ENCODE measurements at regions not wholly inside any gene's neighbourhood (a gene's known extent, or its start where the extent isn't known, plus 50 kb on each side); places are given as distances from the start of the nearest gene placed in this dataset.

DNA sequence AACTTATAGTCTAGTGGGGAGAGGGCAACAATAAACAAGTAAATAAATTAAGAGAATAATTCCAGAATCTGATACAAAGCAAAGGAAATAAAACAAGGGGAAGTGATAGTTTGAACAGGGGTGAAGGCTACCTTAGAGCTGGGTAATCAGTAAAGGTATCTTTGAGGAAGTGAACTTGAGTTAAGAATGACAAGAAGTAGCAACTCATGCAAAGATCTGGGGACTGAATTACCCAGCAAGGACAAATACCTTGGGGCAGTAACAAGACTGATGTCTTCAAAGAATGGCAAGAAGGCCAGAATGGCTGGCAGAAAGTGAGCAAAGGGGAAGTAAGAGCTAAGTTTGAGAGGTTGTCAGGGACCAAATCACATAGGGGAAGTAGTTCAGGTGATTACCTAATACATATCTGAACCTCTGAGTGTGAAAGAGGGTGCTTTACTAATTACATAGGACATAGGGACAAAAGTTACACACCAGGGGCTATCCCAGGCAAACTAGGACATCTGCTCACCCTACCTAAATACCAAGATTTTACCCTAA lies 244.6 kb upstream of the HNRNPA3 start:
- Histone ChIP-seq H3K4me3 (ENCODE audit: low read depth in 1 of 3, low read length in 3 of 3) (no peak overlapping the region), H3K27me3 (ENCODE audit: control insufficient read depth in 4 of 4, insufficient read depth in 4 of 4, low read length in 3 of 4) (peaks cover 0 to 8% (median 2%) of the 10 kb centered on the region in 4 donors), H3K36me3 (ENCODE audit: control insufficient read depth in 4 of 4, insufficient read depth in 3 of 4, low read depth in 1 of 4, low read length in 3 of 4) (no peaks in the 10 kb centered on the region), H3K27ac (ENCODE audit: low read depth in 1 of 2, low read length in 2 of 2) (no peak overlapping the region), H3K4me1 (ENCODE audit: control insufficient read depth in 4 of 4, insufficient read depth in 4 of 4, low read length in 3 of 4) (no peaks in the 10 kb centered on the region), H3K9me3 (ENCODE audit: control insufficient read depth in 4 of 4, low read length in 3 of 4) (no peaks in the 10 kb centered on the region), H3K9ac (ENCODE audit: low read depth in 1 of 2, low read length in 2 of 2) (no peak overlapping the region)
- no peak for DNase-seq (ENCODE audit: low spot score)
- TF ChIP-seq ATF3 (IDR thresholded peaks at IDR 0.05): no peak
- TF ChIP-seq EGR1 (IDR thresholded peaks at IDR 0.05; ENCODE audit: low read depth in 2 of 2): no peak

DNA sequence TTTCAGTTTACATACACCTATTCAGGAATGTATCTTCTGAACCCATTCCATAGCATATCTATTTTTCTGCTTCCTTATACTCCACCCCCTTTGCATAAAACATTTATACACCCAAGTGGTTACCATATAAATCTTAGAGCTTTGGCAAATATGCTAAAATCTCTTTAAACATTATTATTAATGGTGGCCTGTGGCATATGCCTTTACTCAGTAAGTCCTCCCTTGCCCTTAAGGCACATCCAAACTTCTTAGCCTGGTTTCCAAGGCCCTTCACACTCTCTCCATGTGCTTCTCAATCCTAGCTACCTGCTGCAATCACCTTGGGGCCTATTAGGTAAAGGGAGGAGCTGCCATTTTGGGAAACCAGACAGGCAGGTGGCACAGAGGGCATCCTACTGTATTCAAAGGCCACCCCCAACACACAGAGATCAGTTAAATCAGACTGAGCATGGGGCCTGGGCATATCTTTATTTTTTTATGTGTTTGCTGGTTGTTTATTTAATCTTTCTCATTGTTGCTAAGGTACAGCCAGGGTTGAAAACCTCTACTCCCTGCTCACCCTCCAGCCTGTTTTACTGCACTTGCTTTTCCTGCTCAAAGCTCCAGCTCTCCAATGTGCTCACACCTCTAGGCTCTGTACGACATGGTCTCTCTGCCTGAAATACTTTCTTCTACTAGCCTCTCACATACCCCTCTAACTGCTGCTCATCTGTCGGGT lies 242.8 kb upstream of the HNRNPA3 start:
- H3K27me3 ChIP-seq (ENCODE audit: control insufficient read depth in 4 of 4, insufficient read depth in 4 of 4, low read length in 3 of 4): peaks cover 0 to 5% (median 2%) of the 10 kb centered on the region in 4 donors
- H3K9me3 ChIP-seq (ENCODE audit: control insufficient read depth in 4 of 4, low read length in 3 of 4): no peaks in the 10 kb centered on the region
- no peak overlapping the region for H3K27ac ChIP-seq (ENCODE audit: low read depth in 1 of 2, low read length in 2 of 2)
- H3K4me3 ChIP-seq (ENCODE audit: low read depth in 1 of 3, low read length in 3 of 3): no peak overlapping the region
- H3K9ac ChIP-seq (ENCODE audit: low read depth in 1 of 2, low read length in 2 of 2): no peak overlapping the region
- DNase-seq (ENCODE audit: low spot score): no peak
- TF ChIP-seq, protein P1, sequence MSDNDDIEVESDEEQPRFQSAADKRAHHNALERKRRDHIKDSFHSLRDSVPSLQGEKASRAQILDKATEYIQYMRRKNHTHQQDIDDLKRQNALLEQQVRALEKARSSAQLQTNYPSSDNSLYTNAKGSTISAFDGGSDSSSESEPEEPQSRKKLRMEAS (IDR thresholded peaks at IDR 0.05): no peak
- TF ChIP-seq NR2F2 (IDR thresholded peaks at IDR 0.05): no peak
- TF ChIP-seq, protein P2, sequence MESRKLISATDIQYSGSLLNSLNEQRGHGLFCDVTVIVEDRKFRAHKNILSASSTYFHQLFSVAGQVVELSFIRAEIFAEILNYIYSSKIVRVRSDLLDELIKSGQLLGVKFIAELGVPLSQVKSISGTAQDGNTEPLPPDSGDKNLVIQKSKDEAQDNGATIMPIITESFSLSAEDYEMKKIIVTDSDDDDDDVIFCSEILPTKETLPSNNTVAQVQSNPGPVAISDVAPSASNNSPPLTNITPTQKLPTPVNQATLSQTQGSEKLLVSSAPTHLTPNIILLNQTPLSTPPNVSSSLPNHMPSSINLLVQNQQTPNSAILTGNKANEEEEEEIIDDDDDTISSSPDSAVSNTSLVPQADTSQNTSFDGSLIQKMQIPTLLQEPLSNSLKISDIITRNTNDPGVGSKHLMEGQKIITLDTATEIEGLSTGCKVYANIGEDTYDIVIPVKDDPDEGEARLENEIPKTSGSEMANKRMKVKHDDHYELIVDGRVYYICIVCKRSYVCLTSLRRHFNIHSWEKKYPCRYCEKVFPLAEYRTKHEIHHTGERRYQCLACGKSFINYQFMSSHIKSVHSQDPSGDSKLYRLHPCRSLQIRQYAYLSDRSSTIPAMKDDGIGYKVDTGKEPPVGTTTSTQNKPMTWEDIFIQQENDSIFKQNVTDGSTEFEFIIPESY (IDR thresholded peaks at IDR 0.05): no peak
- no peak for TF ChIP-seq ATF3 (IDR thresholded peaks at IDR 0.05)
- TF ChIP-seq HNF4G (IDR thresholded peaks at IDR 0.05): no peak
- no peak for TF ChIP-seq TAF1 (conservative IDR thresholded peaks at IDR 0.05)
- no peak for TF ChIP-seq JUND (IDR thresholded peaks at IDR 0.05)
- no peak for TF ChIP-seq SP1 (IDR thresholded peaks at IDR 0.05)
- no peak for TF ChIP-seq CTCF (IDR thresholded peaks at IDR 0.05; ENCODE audit: low read depth, low read length, missing input control)
- TF ChIP-seq FOXA1 (IDR thresholded peaks at IDR 0.05): no peak
- TF ChIP-seq, protein P3, sequence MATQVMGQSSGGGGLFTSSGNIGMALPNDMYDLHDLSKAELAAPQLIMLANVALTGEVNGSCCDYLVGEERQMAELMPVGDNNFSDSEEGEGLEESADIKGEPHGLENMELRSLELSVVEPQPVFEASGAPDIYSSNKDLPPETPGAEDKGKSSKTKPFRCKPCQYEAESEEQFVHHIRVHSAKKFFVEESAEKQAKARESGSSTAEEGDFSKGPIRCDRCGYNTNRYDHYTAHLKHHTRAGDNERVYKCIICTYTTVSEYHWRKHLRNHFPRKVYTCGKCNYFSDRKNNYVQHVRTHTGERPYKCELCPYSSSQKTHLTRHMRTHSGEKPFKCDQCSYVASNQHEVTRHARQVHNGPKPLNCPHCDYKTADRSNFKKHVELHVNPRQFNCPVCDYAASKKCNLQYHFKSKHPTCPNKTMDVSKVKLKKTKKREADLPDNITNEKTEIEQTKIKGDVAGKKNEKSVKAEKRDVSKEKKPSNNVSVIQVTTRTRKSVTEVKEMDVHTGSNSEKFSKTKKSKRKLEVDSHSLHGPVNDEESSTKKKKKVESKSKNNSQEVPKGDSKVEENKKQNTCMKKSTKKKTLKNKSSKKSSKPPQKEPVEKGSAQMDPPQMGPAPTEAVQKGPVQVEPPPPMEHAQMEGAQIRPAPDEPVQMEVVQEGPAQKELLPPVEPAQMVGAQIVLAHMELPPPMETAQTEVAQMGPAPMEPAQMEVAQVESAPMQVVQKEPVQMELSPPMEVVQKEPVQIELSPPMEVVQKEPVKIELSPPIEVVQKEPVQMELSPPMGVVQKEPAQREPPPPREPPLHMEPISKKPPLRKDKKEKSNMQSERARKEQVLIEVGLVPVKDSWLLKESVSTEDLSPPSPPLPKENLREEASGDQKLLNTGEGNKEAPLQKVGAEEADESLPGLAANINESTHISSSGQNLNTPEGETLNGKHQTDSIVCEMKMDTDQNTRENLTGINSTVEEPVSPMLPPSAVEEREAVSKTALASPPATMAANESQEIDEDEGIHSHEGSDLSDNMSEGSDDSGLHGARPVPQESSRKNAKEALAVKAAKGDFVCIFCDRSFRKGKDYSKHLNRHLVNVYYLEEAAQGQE (IDR thresholded peaks at IDR 0.05): no peak
- TF ChIP-seq YY1 (IDR thresholded peaks at IDR 0.05): no peak
- TF ChIP-seq FOXA2 (IDR thresholded peaks at IDR 0.05): no peak
- TF ChIP-seq RXRA (IDR thresholded peaks at IDR 0.05): no peak
- TF ChIP-seq EGR1 (IDR thresholded peaks at IDR 0.05; ENCODE audit: low read depth in 2 of 2): no peak
- no peak for TF ChIP-seq RAD21 (IDR thresholded peaks at IDR 0.05)
- TF ChIP-seq GABPA (IDR thresholded peaks at IDR 0.05 in 1 of 2, conservative IDR thresholded peaks at IDR 0.05 in 1 of 2): no peak
- no peaks in the 10 kb centered on the region for H3K36me3 ChIP-seq (ENCODE audit: control insufficient read depth in 4 of 4, insufficient read depth in 3 of 4, low read depth in 1 of 4, low read length in 3 of 4)
- 57% methylated on average over 2 of the region's 2 CpGs for WGBS
- H3K4me1 ChIP-seq (ENCODE audit: control insufficient read depth in 4 of 4, insufficient read depth in 4 of 4, low read length in 3 of 4): no peaks in the 10 kb centered on the region
